ENCODE measurements at regions not wholly inside any gene's neighbourhood (a gene's known extent, or its start where the extent isn't known, plus 50 kb on each side); places are given as distances from the start of the nearest gene placed in this dataset.
A peak's percentile ranks its signal among the peaks of the same experiment; 100 is the strongest.
"Not testable (repeated sequence)": the region's sequence is repeated elsewhere in the genome, so short reads cannot be mapped to it uniquely, and the experiment has no call there.

GRCh38 chr20:29497261-29497671 lies 1760.2 kb upstream of the DEFB115 start:
- ATAC-seq (peak; percentile 37 to 60), DNase-seq (peak in 2 of 3 donors; percentile 42 to 58)
- 42% methylated on average over 39 of the region's 39 CpGs for WGBS
- no peaks in the 10 kb centered on the region for H3K4me1 ChIP-seq (ENCODE audit: control insufficient read depth, insufficient read depth, low read length)
- intact Hi-C loops (cut with DNase I), result no loop called here
- no peak overlapping the region for H3K4me3 ChIP-seq (ENCODE audit: low read length)
- H3K9me3 ChIP-seq (ENCODE audit: control insufficient read depth, low read length), result no peaks in the 10 kb centered on the region
- H3K27me3 ChIP-seq (ENCODE audit: control insufficient read depth, insufficient read depth), result no peaks in the 10 kb centered on the region
- H3K27ac ChIP-seq (ENCODE audit: low read length), result no peak overlapping the region

GRCh38 chr20:29497684-29498083 lies 1759.8 kb upstream of the DEFB115 start:
- H3K27ac ChIP-seq (ENCODE audit: low read length); H3K4me3 ChIP-seq (ENCODE audit: low read length); H3K4me1 ChIP-seq (ENCODE audit: control insufficient read depth, insufficient read depth, low read length); ATAC-seq; H3K9me3 ChIP-seq (ENCODE audit: control insufficient read depth, low read length); intact Hi-C loops (cut with DNase I); H3K27me3 ChIP-seq (ENCODE audit: control insufficient read depth, insufficient read depth): not testable (repeated sequence)
- DNase-seq, result peak in 2 of 3 donors; percentile 44 to 64
- WGBS, result 57% methylated on average over 18 of the region's 18 CpGs

- H3K4me3 ChIP-seq (ENCODE audit: low read length); intact Hi-C loops (cut with DNase I); H3K27ac ChIP-seq (ENCODE audit: low read length); H3K27me3 ChIP-seq (ENCODE audit: control insufficient read depth, insufficient read depth); H3K9me3 ChIP-seq (ENCODE audit: control insufficient read depth, low read length); DNase-seq; ATAC-seq; H3K4me1 ChIP-seq (ENCODE audit: control insufficient read depth, insufficient read depth, low read length): not testable (repeated sequence)
- WGBS, result 45% methylated on average over 3 of the region's 3 CpGs
Measured at GRCh38 chr20:29500738-29501137, 1756.7 kb upstream of the DEFB115 start.

GRCh38 chr20:29514634-29515033 lies 1742.8 kb upstream of the DEFB115 start:
- H3K9me3 ChIP-seq (ENCODE audit: control insufficient read depth, low read length); H3K4me1 ChIP-seq (ENCODE audit: control insufficient read depth, insufficient read depth, low read length); H3K27ac ChIP-seq (ENCODE audit: low read length); H3K4me3 ChIP-seq (ENCODE audit: low read length); H3K27me3 ChIP-seq (ENCODE audit: control insufficient read depth, insufficient read depth); intact Hi-C loops (cut with DNase I); ATAC-seq: not testable (repeated sequence)
- DNase-seq, result peak in 2 of 3 donors; percentile 34 to 51
- WGBS, result 63% methylated on average over 13 of the region's 13 CpGs

GRCh38 chr20:29516847-29517246 lies 1740.6 kb upstream of the DEFB115 start:
- H3K4me1 ChIP-seq (ENCODE audit: control insufficient read depth, insufficient read depth, low read length); intact Hi-C loops (cut with DNase I); H3K27me3 ChIP-seq (ENCODE audit: control insufficient read depth, insufficient read depth); H3K9me3 ChIP-seq (ENCODE audit: control insufficient read depth, low read length); H3K4me3 ChIP-seq (ENCODE audit: low read length); H3K27ac ChIP-seq (ENCODE audit: low read length); ATAC-seq: not testable (repeated sequence)
- peak in 1 of 3 donors; percentile 57 for DNase-seq
- 52% methylated on average over 5 of the region's 5 CpGs for WGBS

- not testable (repeated sequence) for H3K27ac ChIP-seq (ENCODE audit: low read length)
- WGBS, result 41% methylated on average over 5 of the region's 5 CpGs
Measured at GRCh38 chr20:29519610-29520241, 1737.7 kb upstream of the DEFB115 start.

GRCh38 chr20:29533566-29534177 lies 1723.8 kb upstream of the DEFB115 start:
- DNase-seq; H3K27ac ChIP-seq (ENCODE audit: low read length); intact Hi-C loops (cut with DNase I); H3K4me3 ChIP-seq (ENCODE audit: low read length); H3K9me3 ChIP-seq (ENCODE audit: control insufficient read depth, low read length); H3K4me1 ChIP-seq (ENCODE audit: control insufficient read depth, insufficient read depth, low read length); H3K27me3 ChIP-seq (ENCODE audit: control insufficient read depth, insufficient read depth); ATAC-seq: not testable (repeated sequence)
- 34% methylated on average over 4 of the region's 4 CpGs for WGBS

More at GRCh38 chr20:29519610-29520241, 1737.7 kb upstream of the DEFB115 start:
- H3K9me3 ChIP-seq (ENCODE audit: control insufficient read depth, low read length); DNase-seq; ATAC-seq; H3K4me3 ChIP-seq (ENCODE audit: low read length); H3K27me3 ChIP-seq (ENCODE audit: control insufficient read depth, insufficient read depth); H3K4me1 ChIP-seq (ENCODE audit: control insufficient read depth, insufficient read depth, low read length); intact Hi-C loops (cut with DNase I): not testable (repeated sequence)

GRCh38 chr20:29566901-29567635 lies 1690.4 kb upstream of the DEFB115 start:
- H3K4me3 ChIP-seq (ENCODE audit: low read length); H3K9me3 ChIP-seq (ENCODE audit: control insufficient read depth, low read length); ATAC-seq; H3K27me3 ChIP-seq (ENCODE audit: control insufficient read depth, insufficient read depth); H3K27ac ChIP-seq (ENCODE audit: low read length); intact Hi-C loops (cut with DNase I); H3K4me1 ChIP-seq (ENCODE audit: control insufficient read depth, insufficient read depth, low read length): not testable (repeated sequence)
- 36% methylated on average over 44 of the region's 44 CpGs for WGBS
- DNase-seq, result peak in 1 of 3 donors; percentile 41

GRCh38 chr20:29567671-29568070 lies 1689.8 kb upstream of the DEFB115 start:
- H3K4me1 ChIP-seq (ENCODE audit: control insufficient read depth, insufficient read depth, low read length); H3K4me3 ChIP-seq (ENCODE audit: low read length); H3K9me3 ChIP-seq (ENCODE audit: control insufficient read depth, low read length); H3K27me3 ChIP-seq (ENCODE audit: control insufficient read depth, insufficient read depth); ATAC-seq; H3K27ac ChIP-seq (ENCODE audit: low read length); intact Hi-C loops (cut with DNase I): not testable (repeated sequence)
- DNase-seq, result peak in 1 of 3 donors; percentile 46
- 32% methylated on average over 23 of the region's 23 CpGs for WGBS

- H3K4me1 ChIP-seq (ENCODE audit: control insufficient read depth, insufficient read depth, low read length); DNase-seq; ATAC-seq; H3K9me3 ChIP-seq (ENCODE audit: control insufficient read depth, low read length); H3K27ac ChIP-seq (ENCODE audit: low read length); intact Hi-C loops (cut with DNase I); H3K27me3 ChIP-seq (ENCODE audit: control insufficient read depth, insufficient read depth); H3K4me3 ChIP-seq (ENCODE audit: low read length): not testable (repeated sequence)
- WGBS, result 63% methylated on average over 4 of the region's 5 CpGs
Measured at GRCh38 chr20:29570126-29570525, 1687.3 kb upstream of the DEFB115 start.

GRCh38 chr20:29589530-29589929 lies 1667.9 kb upstream of the DEFB115 start:
- 68% methylated on average over 2 of the region's 2 CpGs for WGBS
- intact Hi-C loops (cut with DNase I); ATAC-seq; H3K27me3 ChIP-seq (ENCODE audit: control insufficient read depth, insufficient read depth); H3K27ac ChIP-seq (ENCODE audit: low read length); H3K4me3 ChIP-seq (ENCODE audit: low read length); DNase-seq; H3K4me1 ChIP-seq (ENCODE audit: control insufficient read depth, insufficient read depth, low read length); H3K9me3 ChIP-seq (ENCODE audit: control insufficient read depth, low read length): not testable (repeated sequence)
